C4-2B (cell line): ENCODE measurements at regions not wholly inside any gene's neighbourhood (a gene's known extent, or its start where the extent isn't known, plus 50 kb on each side); places are given as distances from the start of the nearest gene placed in this dataset.
"Not testable (repeated sequence)": the region's sequence is repeated elsewhere in the genome, so short reads cannot be mapped to it uniquely, and the experiment has no call there.

Source experiments
- H3K27ac ChIP-seq: fragments of 450-650 bp; 2 replicates; pipeline ENCODE4 v1.5.1; 2017
- CTCF ChIP-seq: fragments of 450-650 bp; conservative IDR thresholded peaks from 2 replicates; pipeline ENCODE4 v1.5.1; 2017; ENCODE audit warnings: mild to moderate bottlenecking
- ZFX ChIP-seq: fragments of 450-650 bp; IDR thresholded peaks from 2 replicates; pipeline ENCODE4 v1.6.1; 2017

- TF ChIP-seq CTCF (no peak), ZFX (no peak)
- H3K27ac ChIP-seq: no peak overlapping the region
These were observed 60.9 kb upstream of the TOP1 start for GRCh38 chr20:40967700-40968099.

GRCh38 chr20:40968816-40969562, 59.6 kb upstream of the TOP1 start:
- TF ChIP-seq CTCF: peak; percentile 99
- not testable (repeated sequence) for H3K27ac ChIP-seq

- no peak for TF ChIP-seq ZFX
- TF ChIP-seq CTCF: no peak
- H3K27ac ChIP-seq: no peak overlapping the region
These were observed 58.4 kb upstream of the TOP1 start for GRCh38 chr20:40970218-40970617.

- TF ChIP-seq CTCF (no peak), ZFX (no peak)
- no peak overlapping the region for H3K27ac ChIP-seq
These were observed 51.4 kb upstream of the TOP1 start for GRCh38 chr20:40977218-40977617.

- TF ChIP-seq ZFX (no peak), CTCF (no peak)
- H3K27ac ChIP-seq: no peak overlapping the region
These were observed 49.9 kb upstream of the TOP1 start for GRCh38 chr20:40978761-40979160.
